ENCODE measurements at regions not wholly inside any gene's neighbourhood (a gene's known extent, or its start where the extent isn't known, plus 50 kb on each side); places are given as distances from the start of the nearest gene placed in this dataset.
"Not testable (repeated sequence)": the region's sequence is repeated elsewhere in the genome, so short reads cannot be mapped to it uniquely, and the experiment has no call there.

DNA sequence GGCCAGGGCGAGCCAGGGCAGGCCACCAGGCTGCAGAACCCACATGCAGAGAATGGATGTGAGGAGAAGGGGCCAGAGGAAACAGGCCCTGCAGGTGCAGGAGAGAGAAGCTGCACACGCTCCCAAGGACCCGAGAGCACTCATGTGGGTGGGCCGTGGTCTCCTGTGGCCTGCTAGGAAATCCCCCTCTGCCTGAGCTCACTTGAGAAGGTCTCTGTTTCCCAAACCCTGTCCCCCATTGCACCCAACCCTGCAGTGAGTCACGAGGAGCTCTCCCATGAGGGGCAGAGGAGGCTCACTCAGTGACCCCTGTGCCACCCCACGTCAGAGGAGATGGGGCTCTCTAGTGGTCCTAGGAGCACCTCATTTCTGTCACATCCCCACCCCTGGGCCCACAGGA is 111.1 kb downstream of the KLF13 start:
- TF ChIP-seq, protein P1, sequence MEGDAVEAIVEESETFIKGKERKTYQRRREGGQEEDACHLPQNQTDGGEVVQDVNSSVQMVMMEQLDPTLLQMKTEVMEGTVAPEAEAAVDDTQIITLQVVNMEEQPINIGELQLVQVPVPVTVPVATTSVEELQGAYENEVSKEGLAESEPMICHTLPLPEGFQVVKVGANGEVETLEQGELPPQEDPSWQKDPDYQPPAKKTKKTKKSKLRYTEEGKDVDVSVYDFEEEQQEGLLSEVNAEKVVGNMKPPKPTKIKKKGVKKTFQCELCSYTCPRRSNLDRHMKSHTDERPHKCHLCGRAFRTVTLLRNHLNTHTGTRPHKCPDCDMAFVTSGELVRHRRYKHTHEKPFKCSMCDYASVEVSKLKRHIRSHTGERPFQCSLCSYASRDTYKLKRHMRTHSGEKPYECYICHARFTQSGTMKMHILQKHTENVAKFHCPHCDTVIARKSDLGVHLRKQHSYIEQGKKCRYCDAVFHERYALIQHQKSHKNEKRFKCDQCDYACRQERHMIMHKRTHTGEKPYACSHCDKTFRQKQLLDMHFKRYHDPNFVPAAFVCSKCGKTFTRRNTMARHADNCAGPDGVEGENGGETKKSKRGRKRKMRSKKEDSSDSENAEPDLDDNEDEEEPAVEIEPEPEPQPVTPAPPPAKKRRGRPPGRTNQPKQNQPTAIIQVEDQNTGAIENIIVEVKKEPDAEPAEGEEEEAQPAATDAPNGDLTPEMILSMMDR (IDR thresholded peaks at IDR 0.05; ENCODE audit: low read depth, low read length, missing control alignments): no peak
- DNase-seq (ENCODE audit: extremely low read depth, low read depth): no peak
- H3K4me3 ChIP-seq (replicated peaks; ENCODE audit: low read depth, low read length): no peak overlapping the region

DNA sequence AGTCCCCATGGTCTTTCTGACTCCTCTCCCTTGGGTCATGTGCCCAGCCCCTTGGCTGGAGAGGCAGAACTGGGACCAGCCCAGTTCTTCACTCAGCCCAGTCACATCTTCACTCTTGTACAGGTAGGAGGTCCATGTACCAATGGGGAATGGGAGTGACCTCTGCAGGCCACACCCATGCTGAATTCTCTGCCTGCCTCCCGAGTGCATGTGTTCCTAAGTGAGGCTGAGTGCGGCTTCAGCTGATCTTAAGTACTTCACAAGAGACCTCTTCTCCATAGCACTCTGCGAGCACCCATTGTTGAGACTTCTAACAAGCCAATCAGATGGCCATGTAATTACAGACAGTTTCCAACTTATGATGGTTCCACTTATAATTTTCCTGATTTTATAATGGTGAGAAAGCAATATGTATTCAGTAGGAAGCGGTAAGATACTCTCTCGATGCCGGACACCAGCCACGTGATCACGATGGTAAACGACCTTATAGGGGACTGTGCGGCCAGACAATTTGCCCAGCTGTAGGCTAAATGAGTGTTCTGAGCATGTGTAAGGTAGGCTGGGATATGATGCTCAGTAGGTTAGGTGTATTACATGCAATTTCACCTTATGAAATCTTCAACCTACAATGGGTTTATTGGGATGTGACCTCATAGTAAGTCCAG is 112.1 kb downstream of the KLF13 start:
- no peak for DNase-seq (ENCODE audit: extremely low read depth, low read depth)
- H3K4me3 ChIP-seq (replicated peaks; ENCODE audit: low read depth, low read length): no peak overlapping the region
- TF ChIP-seq, protein P1 (IDR thresholded peaks at IDR 0.05; ENCODE audit: low read depth, low read length, missing control alignments): no peak

DNA sequence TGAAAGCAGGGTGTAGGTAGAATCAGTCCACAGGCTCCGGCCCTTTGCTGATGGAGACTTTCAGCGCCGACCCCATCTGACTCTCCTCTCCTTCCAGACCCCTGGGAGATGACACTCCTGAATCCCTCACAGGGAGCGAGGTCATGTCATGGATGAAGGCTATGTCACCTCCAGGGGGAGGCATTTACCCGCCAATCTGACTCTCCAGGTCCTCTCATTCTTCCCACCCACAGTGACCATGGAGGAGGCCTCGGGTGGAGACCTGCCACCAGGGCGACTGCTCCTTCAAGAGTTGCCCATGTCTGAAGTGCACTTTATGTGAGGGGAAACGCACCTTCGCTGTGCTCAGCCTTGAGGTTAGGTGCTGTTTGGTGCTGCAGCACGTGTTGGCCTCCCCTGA is 112.7 kb downstream of the KLF13 start:
- no peak for DNase-seq (ENCODE audit: extremely low read depth, low read depth)
- no peak overlapping the region for H3K4me3 ChIP-seq (replicated peaks; ENCODE audit: low read depth, low read length)
- TF ChIP-seq, protein P1 (IDR thresholded peaks at IDR 0.05; ENCODE audit: low read depth, low read length, missing control alignments): peak; percentile 16

DNA sequence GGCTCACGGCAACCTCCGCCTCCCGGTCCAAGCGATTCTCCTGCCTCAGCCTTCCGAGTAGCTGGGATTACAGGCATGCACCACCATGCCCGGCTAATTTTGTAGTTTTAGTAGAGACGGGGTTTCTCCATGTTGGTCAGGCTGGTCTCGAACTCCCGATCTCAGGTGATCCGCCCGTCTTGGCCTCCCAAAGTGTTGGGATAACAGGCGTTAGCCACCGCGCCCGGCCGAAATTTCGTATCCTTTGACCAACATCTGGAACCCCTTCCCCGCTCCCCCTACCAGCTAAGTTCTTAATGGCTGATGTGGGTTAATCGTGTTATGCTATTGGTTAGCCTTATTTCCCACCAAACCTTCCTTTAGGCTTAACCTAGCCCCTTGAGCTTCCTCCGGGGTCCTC is 113.6 kb downstream of the KLF13 start:
- DNase-seq (ENCODE audit: extremely low read depth, low read depth); H3K4me3 ChIP-seq (replicated peaks; ENCODE audit: low read depth, low read length): not testable (repeated sequence)

DNA sequence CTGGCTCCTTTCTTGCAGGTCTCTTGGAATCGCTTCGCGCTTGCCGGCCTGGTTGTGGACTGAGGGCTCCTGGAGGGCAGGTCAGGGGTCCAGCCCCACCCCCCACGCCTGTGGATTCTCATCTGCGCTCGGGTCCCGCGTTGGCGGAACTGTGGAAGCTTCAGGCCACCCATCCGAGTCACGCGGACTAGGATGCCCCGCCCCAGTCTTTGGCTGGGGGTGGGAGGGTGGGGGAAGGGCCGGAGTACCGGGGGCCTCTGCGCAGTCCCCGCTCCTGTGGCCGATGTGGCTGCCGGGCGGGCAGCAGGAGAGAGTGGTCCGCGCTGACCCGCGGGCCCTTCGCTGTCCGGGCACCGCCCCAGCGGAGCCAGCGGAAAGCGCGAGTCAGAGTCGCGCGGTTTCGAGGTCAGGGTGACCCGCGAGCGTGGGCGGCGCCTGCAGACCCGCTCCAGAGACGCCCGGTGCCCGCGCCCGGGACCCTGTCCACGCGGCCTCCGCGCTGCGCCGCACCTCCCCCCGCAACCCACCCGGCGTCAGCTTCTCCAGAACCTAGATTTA is 114.2 kb downstream of the KLF13 start:
- peak overlapping the region; percentile 36 for H3K4me3 ChIP-seq (replicated peaks; ENCODE audit: low read depth, low read length)
- no peak for DNase-seq (ENCODE audit: extremely low read depth, low read depth)
- TF ChIP-seq, protein P1 (IDR thresholded peaks at IDR 0.05; ENCODE audit: low read depth, low read length, missing control alignments): no peak

DNA sequence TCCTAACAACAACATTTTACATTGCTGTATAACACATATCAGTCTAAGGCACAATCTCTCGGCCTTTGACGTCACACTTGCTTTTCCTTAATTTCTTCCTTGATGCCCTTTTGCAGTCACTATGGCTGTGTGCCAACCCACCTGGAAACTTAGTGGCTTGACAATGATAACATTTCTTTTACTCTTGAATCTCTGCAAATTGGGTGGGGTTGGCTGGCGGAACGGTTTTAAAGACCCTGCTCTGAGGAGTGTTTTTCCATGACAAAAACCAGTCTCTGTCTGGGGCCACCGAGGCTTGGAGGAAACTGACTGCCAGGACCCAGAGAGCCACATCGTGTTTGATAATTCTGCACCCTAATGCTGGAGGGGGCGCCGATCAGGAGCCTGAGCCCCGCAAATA is 115.6 kb downstream of the KLF13 start:
- DNase-seq (ENCODE audit: extremely low read depth, low read depth): no peak

DNA sequence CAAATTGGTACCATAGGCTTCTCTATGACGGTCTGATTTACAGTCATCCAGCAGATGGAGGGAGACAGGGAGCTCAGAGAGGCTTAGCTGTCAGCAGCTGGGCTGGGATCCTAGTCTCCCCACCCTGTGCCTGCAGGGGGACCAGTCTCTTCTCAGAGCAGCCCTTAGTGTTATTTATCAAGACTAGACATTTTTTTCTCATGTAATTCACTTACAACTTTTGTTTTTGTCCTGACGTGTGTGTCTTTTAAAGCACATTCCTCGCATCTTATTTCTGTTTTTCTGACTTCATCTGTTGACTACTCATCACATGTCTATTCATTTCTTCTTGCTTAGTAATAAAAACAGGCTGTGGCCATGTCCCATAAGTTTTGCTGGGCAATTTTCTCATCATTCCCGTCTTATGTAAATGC is 116.1 kb downstream of the KLF13 start:
- TF ChIP-seq, protein P1 (IDR thresholded peaks at IDR 0.05; ENCODE audit: low read depth, low read length, missing control alignments): peak; percentile 31
- peak; percentile 48 for DNase-seq (ENCODE audit: extremely low read depth, low read depth)
- H3K4me3 ChIP-seq (replicated peaks; ENCODE audit: low read depth, low read length): no peak overlapping the region

More for the DNA sequence above, 115.6 kb downstream of the KLF13 start:
- TF ChIP-seq, protein P1 (IDR thresholded peaks at IDR 0.05; ENCODE audit: low read depth, low read length, missing control alignments): no peak
- H3K4me3 ChIP-seq (replicated peaks; ENCODE audit: low read depth, low read length): no peak overlapping the region
